HL-60/S4 treated with retinoic acid at 250 ng/mL for 4 days and 3 days (cell line): ENCODE measurements at regions not wholly inside any gene's neighbourhood (a gene's known extent, or its start where the extent isn't known, plus 50 kb on each side); places are given as distances from the start of the nearest gene placed in this dataset.
"Not testable (repeated sequence)": the region's sequence is repeated elsewhere in the genome, so short reads cannot be mapped to it uniquely, and the experiment has no call there.

Experiments used
- in situ Hi-C: fragments of 300-500 bp; cut with MboI; formaldehyde crosslinking; loops from 2 replicates; pipeline ENCODE4 v1.7.0; 2022; ENCODE audit warnings: low sequenced_read_pairs

DNA sequence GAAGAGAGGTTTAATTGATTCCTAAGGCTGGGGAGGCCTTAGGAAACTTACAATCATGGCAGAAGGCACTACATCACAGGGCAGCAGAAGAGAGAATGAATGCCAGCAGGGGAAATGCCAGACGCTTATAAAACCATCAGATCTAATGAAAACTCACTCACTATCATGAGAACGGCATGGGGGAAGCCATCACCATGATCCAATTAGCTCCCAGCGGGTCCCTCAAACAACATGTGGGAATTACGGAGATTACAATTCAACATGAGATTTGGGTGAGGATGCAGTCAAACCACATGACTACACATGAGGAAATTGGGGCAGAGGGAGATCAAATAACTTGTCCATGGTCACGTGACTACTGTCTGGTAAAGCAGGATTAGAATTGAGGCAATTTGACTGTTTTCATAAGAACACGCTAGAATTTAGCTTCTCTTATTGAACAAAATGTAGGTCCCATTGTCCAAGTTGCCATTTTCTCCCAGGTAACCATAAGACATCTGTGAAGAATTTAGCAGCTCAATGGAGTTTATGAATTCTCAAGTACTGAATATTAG, 445.1 kb upstream of the CDH20 start:
- in situ Hi-C loops, result no loop called here

DNA sequence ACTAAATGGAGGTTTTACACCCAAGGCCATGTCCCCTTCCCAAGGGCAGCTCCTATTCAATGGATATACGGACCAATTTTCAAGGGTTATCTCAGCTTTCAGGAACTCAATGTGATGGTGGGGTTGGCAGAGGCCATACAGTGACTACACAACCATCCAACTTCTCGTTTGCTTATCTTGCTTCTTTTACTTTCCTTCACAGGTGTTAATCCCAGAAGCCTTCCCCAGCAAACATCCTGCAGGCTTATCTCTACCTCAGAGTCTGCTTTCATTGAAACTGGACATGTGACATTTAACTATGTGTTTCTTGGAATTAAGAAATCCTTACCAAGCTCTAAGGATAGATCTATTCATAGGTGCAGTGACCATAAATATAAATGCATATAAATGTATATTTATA, 443.8 kb upstream of the CDH20 start:
- in situ Hi-C loops, result no loop called here

DNA sequence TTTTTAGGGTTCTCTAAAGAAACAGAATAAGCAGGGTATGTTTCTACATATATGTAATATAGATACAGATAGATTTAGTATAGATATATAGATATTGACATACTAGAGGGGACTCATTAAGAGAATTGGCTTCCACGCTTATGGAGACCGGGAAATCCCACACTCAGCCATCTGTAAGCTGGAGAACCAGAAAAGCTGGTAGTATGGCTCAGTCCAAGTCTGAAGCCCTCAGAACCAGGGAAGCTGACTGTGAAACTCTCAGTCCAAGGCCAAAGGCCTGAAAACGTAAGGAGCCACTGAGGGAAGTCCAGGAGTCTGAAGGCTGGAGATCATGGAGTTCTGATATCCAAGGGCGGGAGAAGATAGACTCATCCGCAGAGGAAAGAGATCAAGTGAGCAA, 441.3 kb upstream of the CDH20 start:
- in situ Hi-C loops, result no loop called here

DNA sequence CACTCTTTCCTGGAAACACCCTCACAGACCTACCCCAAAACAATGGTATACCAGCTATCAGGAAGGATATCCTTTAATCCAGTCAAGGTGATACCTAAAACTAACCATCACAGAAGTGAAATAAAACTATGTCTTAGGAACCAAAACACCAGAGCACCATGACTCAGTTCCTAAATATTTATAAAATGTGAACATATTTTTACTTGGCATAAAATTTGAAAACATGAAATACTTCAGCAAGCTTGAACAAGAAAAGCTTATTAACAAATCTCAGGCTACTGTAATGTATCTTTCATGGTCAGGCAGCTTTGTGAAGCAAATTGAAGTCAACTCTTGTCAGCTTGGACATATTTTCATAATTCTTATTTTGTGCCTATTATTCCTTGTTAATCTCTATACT, 440.8 kb upstream of the CDH20 start:
- in situ Hi-C loops, result no loop called here

DNA sequence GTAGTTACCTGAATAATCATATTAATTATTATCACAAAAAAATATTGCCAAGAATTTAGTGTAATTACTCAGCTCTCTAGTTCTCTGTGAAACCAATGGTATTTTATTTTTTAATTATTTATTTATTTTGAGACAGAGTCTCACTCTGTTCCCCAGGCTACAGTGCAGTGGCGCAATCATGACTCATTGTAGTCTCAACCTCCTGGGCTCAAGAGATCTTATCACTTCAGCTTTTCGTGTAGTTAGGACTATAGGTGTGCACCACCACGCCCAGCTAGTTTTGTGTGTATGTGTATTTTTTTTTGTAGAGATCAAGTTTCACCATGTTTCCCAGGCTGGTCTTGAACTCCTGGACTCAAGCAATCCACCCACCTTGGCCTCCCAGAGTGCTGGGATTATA, 440.4 kb upstream of the CDH20 start:
- in situ Hi-C loops, result no loop called here

DNA sequence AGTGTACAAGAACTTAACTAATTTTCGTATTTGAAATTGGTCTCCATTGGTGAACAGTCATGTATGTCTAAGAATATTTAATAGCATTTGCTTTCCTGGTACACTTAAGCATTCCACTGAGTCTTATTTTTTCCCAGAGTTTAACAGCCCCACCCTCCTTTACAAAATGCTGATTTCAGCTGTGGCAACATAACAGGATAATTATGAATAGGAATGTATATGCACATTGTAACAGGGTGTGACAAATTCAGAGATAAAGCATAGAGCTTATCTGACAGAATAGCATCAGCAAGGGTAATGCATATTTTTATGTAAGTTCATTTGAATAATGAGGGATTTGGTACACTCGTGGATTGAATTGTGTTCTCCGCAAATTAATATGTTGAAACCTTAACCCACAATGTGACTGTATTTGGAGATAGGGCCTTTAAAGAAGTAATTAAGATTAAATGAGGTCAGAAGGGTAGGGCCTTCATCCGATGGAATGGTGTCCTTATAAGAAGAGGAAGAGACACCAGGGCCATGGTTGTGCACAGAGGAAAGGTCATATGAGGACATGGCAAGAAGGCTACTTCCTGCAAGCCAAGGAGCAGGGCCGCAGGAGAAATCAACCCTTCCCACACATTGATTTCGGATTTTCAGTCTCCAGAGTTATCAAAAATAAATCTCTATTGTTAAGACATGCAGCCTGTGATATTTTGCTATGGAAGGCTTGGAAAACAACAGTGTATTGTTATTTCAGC, 439.7 kb upstream of the CDH20 start:
- in situ Hi-C loops, result no loop called here

DNA sequence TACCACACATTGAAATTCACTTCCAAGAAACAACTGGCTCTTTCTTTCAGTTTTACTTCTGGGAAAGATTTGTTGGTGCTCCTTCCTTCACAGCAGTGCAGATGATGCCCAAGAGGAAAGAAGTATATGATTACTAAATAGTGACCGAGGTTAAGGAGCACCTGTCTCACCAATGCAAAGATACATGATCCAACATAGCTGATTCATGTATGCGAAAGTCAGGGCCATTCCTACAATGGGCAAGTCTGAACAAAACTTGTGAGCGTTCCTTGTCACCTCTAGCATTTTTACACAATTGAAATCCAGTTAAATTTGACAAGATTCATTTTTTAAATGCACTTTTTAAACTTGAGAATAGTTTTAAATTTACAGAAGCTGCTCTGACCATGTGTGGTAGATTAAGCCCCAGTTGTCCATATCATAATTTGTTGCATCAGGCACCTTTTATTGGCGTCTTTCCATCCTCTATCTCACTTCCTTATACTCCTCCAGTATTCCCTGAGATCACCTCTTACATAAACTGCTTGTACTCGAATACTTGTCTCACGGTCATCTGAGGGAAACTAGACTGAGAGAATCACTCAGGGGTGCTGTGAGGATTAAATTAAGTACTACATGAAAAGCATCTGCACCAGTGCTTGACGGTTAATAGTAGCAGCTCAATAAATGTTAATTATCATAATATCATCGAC, 438.8 kb upstream of the CDH20 start:
- in situ Hi-C loops, result no loop called here

DNA sequence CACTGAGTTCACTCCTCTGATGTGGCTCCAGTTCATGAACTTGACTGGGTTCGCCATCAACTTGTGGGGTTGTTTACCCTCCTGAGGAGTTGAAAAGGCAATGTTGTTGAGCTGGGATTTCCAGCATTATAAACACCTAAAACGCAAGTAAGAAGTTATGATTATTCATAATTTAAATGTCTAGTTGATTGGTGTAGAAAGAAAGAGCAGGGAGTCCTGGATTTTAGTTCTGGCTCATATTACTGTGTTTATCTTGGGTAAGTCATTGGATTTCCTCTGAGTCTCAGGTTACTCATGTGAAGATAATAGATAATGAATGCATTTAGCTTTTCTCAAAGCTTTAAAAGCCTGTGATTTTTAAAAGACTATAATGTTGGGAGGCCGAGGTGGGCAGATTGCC, 438.0 kb upstream of the CDH20 start:
- in situ Hi-C loops, result no loop called here

DNA sequence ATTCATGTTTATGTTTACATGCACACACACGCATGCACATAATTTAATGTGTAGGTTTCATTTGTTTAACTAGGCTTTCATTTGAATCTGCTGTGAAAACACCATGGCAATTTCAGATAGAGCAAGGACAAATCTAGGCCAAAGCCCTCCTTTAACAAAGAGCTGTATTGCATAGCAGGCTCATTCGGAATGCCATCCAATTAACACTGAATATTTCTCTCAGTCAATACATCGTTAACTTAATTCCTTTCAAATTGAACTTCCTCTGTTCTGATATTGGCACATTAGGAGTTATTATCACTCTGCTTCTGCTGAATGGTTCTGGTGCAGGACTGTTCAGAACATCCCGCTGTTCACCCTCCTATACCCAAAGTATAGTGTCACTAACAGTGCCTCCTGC, 435.1 kb upstream of the CDH20 start:
- in situ Hi-C loops, result no loop called here

DNA sequence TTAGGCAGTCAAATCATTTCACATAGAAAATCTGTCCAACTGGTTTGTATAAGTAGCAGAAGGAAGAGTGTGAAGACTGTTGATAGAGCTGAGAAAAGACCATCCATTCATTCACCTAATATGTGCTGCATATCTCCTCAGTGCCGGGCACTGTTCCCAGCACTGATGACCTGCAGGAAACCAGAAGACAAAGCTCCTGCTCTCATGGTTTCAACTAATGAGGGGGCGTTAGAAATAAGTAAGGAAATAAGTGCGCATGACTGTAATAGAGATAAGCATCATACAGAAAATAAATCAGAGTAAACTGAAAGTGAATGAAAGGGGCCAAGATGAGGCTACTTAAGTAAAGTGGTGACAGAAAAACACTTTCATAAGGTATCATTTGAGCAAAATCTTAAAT, 427.5 kb upstream of the CDH20 start:
- in situ Hi-C loops, result no loop called here

DNA sequence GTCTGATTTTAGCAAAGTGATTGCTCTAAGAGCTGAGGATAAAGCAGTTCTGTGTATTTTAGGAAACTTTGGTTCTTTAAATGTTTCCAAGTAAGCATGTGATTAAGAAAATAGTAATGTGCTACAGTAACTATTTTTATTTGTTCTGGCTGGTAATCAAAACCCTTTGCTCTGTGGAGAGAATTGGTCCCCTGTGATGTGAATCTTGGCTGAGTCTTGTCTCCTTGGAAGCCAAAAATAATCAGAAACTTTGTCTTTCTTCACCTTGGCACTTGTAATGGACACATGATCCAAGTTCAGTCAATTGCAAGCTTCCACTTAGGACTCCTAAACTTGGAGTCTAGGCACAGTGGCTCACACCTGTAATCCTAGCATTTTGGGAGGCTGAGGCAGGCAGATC, 422.7 kb upstream of the CDH20 start:
- in situ Hi-C loops, result no loop called here

DNA sequence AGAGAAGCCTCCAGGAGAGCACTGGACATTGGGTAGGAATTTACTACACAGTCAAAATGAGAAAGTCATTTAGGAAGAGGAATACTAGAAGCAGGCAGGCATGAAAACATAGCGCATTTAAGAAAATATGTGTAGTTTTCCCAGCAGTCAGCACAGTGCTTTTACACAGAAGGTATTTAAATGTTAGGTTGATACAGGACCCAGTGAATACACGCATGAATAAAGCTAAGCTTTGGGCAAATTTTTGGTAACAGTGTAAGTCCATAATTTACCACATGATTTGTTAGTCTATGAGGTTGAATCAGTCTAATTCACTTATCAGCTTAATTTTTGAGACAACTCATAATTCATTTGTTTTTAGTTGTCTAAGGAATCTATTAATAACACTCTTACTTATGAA, 421.7 kb upstream of the CDH20 start:
- in situ Hi-C loops, result no loop called here

DNA sequence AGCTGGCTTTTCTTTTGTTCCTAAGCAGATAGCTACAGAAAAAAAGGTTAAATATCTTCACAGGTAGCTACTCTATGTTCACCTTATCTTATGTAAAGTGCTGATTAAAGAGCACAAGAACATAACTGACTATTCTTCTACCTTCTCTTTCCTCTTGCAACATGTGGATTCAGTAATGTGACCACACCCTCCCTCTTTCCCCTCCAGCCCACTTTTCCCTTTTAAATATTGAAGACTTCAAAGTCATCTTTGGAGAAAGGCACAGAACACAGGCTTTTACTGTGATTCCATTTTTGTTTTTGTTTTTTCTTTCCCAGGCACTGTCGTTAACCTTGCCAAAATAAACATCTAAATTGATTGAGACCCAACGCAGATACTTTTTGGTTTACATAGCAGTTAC, 418.1 kb upstream of the CDH20 start:
- in situ Hi-C loops, result no loop called here

DNA sequence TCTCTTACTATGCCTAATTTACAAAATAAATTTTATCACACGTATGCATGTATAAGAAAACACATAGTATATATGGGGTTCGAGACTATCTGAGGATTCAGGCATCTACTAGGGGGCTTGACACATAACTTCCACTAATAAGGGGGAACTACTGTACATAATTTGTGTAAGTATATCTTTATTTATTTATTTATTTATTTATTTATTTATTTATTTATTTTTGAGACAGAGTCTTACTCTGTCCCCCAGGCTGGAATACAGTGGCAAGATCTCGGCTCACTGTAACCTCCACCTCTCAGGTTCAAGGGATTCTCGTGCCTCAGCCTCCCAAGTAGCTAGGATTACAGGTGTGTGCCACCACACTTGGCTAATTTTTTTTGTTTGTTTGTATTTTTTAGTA, 414.4 kb upstream of the CDH20 start:
- in situ Hi-C loops, result not testable (repeated sequence)

DNA sequence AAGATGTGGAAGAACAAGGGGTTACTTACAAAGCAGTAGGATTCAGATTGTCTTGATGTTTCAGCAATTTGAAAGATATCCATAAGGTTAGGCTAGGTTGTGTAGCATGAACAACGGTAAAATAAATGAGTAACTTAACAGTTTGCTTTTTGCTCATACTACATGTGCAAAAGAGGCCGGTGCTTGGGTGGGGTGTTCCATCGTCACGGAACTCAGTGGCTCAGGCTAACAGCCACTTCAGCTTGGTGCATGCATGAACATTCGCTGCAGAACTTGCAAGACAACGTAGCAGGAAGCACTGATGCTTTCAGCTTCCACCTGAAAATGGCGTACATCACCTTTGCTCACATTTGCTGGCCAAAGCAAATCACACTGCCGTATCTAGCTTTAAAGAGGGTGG, 407.3 kb upstream of the CDH20 start:
- in situ Hi-C loops, result no loop called here

DNA sequence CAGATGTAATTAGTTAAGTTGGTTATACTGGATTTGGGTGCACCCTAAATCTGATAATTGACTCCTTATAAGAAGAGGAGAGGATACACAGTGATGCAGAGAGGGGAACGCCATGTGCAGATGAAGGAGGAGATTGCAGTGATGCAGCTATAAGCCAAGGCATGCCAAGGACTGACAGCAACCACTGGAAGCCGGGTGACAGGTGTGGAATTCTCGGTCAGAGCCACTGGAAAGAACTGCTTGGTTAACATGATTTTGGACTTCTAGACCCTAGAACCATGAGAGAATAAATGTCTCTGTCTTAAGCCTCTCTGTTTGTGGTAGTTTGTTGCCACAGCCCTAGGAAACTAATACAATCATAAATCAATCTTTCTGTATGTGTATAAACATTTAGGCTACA, 403.3 kb upstream of the CDH20 start:
- in situ Hi-C loops, result no loop called here

DNA sequence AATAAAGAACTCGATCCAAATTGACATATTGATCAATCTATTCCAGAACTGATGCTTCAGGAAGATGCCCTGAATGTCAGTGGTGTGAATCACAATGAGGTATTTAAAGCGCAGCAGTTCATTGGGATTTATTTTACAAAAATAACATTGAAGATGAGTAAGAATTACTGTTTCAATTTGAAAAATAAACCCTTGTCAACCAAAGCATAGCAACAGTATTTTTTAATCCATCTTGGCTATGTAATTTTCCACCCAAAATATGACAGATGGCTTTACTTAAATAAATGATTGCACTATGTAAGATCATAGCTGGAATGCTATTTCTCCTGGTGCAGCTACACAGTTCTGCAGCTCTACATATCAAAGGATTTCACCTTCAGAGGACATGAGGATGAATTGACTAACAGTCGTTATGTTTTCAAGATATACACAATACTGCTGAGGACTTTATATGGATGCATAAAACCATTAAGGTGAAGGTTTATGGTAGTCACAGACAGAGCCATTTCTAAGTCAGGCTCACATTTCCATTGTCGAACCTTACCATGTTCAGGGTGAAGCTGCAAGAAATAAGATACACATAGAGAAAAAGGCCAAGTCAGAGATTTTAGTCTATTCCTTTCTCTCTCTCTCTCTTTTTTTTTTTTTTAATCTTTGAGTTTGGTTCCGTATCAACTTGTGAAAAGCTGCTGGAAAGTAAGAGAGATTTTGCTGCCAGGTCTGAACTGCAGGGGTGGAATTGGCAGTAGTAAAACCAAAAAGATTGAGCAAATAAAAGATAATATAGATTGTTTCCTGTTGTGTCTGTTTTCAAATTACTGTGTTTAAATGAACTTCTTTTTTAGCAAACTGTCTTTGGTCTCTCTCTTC, 398.0 kb upstream of the CDH20 start:
- in situ Hi-C loops, result no loop called here

DNA sequence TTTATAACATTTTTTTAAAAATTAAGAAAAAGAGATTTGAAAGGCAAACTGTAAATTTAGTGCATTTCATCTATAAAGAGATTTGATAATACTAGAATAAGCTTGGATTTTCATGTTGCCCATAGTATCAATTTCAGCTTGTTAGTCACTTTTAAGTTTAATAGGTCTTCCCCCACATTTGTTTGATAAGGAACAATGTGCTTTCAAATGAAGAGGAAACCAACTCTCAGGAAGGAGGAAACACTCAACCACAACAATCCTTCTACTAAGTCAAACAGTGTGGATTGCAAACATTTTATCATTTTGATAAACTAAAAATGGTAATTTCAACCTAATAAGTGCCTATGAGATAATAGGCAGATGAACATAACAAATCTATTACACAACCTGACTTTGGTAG, 397.1 kb upstream of the CDH20 start:
- in situ Hi-C loops, result no loop called here

DNA sequence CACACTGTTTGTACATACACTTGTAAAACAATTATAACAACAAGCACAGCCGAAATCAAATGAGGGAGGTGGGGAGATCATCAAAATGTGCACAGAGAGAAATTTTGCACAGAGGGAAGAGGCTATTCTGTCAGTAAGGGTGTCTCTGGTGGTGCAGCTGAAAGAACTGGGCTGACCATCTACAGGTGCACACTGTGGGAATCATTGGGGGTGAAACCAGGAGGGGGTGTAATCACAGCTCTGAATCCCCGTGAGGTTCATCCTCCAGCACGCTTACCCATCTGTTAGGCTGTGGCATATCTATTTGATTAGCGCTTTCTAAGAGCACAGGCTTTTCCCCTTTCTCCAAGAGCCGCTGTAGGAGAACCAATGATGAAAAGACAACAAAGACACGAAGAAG, 389.9 kb upstream of the CDH20 start:
- in situ Hi-C loops, result no loop called here

DNA sequence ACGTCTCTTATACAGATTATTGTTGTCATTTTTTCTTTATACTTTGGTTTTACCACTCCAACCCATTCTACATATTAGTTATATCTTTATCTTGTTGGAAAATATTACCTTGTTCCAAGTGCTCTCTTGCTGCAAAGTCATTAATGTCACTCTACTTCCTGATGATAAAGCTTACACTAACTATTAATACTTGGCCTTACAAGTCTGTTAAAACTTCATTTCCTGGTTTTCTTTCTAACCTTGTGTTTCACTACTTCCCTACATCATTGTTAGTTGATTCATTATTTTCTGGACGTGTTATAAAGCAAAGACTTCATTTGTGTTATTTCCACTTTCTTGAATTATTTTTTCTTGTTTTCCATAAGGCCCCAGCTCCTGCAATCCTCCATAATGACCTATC, 382.6 kb upstream of the CDH20 start:
- in situ Hi-C loops, result no loop called here

DNA sequence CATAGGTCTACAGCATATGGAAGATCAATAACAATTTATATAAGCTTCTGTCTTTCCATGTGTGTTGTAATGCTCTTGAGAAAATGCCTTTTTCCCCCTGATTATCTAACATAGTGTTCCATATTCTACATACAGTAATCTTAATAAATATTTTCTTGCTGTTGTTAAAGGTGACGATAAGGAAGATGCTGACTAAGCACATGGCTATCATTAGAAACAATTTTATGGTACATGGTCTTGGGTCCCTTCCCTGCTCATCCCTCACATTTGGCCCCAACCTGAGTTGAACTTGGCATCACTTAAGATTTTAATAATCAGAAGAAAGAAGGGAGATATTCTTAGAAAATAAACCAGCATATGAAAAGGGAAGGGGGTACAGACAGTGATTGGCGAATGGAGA, 382.1 kb upstream of the CDH20 start:
- in situ Hi-C loops, result no loop called here

DNA sequence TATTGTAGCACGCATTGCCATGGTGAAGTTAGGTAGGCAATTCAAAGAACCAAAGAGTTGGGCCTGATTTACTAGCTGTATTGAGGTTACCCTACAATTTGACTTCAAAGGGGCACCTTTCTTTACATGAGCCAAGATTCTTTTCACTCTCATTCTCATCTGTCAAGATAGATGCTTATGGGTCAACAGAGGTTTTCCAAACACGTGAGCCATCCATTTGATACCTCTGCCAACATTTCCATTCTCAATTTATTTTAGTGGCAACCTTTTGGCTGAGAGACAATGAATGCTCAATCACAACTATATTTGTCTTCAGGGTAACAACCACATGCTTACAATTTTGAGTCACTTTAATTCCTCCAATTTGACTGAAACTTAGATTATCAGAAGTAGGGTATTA, 370.6 kb upstream of the CDH20 start:
- in situ Hi-C loops, result no loop called here
